Stimulated activated CD4-positive, alpha-beta T cell treated with anti-CD3 and anti-CD28 coated beads, Interleukin-15, amount 100 ng/mL, for 24 hours (primary cell): ENCODE measurements at regions not wholly inside any gene's neighbourhood (a gene's known extent, or its start where the extent isn't known, plus 50 kb on each side); places are given as distances from the start of the nearest gene placed in this dataset.

Source experiments
- DNase-seq: peaks from one replicate; pipeline ENCODE4 v3.0.0-alpha.2; 2020

GRCh38 chr11:98800696-98801095, 220.1 kb upstream of the CNTN5 start:
- no peak for DNase-seq

DNA sequence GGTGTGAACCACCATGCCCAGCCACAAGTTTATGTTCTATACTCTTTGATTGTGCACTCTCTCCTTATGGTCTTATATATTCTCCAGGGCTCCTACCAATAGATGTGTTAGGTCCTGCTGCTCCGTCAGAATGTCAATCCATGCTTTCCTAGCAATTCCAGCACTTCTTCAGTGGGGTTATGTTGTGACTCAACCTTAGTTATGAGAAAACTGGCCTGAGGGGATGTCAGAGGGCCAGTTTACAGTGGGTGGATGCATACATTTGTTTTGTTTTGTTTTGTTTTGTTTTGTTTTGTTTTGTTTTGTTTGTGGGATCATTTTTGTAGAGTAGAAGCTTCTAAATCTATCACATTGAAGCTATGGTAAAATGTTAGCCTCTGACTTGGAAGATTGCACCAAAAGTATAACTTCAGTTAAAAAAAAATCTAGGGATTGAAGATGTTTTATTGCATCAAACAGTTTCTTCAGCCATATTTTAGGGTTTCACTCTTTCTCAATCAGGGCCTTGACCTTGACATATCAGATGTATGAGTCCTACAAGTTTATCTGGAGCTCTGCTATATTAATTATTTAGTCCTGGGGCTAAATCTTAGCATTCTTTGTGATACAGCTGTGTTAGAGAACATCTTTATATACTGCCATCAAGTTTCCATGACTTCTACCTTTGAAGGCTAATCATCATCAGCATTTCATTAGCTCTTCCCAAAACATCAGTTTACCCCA, 191.6 kb upstream of the CNTN5 start:
- no peak for DNase-seq

GRCh38 chr11:98829971-98830370, 190.8 kb upstream of the CNTN5 start:
- no peak for DNase-seq

GRCh38 chr11:98834776-98835175, 186.0 kb upstream of the CNTN5 start:
- no peak for DNase-seq

DNA sequence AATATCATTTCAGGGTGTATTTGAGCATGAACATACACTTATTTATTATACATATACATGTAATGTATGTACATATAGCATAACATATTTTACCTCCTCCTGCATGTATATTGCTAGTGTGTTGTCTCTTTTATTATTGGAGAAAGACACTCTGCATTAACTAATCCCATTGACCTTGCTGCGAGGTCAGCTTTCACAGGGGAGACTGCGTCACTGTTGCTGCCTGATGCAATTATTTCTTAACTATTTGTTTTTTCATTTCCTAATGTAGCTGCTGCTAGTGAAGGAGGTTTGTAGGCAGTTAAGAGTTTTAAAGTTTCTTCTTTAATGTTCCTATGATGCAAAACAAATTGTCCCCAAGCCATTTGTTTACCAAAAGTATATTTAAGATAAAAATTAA, 185.4 kb upstream of the CNTN5 start:
- DNase-seq, result no peak

DNA sequence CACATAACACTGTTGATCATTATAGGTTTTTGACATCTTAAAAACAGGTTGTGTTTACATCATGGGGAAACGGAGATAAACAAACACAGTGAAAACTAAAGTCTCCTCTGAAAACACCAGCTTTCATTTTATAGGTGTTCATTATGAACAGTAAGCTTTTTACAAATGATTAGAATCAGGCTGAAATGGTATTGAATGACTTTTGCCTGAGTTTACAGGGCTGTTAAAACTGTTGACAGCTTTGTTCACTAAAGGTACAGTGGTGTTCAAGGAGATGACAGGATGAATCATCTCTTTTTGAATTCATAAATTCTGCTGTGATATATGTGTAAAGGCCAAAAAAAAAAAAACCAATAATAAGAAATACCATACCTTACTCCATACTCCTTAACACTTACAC, 184.6 kb upstream of the CNTN5 start:
- no peak for DNase-seq

- DNase-seq, result no peak
Measured at GRCh38 chr11:98842187-98842586, 178.6 kb upstream of the CNTN5 start.

- no peak for DNase-seq
Measured at GRCh38 chr11:98862169-98862568, 158.6 kb upstream of the CNTN5 start.

- no peak for DNase-seq
Measured at GRCh38 chr11:98871690-98872089, 149.1 kb upstream of the CNTN5 start.

- DNase-seq, result no peak
Measured at GRCh38 chr11:98874050-98874449, 146.7 kb upstream of the CNTN5 start.

DNA sequence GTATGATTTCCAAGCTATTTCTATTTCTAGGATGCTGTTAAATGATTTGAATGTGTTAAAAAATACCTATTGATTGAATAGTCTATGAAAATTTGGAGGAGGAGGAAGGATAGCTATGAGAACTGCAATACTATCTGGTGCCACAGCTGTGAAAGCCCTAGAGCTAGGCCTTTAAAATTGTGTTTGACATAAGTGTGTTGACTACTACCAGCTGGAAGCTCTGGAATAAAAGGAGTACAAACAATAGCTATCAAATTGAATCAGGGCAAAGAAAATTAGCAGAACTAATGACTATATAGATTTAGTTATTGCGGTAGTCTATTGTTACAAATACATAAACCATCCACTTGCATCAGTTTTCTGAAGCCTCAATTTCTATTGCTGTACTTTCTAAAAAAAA, 124.8 kb upstream of the CNTN5 start:
- no peak for DNase-seq

DNA sequence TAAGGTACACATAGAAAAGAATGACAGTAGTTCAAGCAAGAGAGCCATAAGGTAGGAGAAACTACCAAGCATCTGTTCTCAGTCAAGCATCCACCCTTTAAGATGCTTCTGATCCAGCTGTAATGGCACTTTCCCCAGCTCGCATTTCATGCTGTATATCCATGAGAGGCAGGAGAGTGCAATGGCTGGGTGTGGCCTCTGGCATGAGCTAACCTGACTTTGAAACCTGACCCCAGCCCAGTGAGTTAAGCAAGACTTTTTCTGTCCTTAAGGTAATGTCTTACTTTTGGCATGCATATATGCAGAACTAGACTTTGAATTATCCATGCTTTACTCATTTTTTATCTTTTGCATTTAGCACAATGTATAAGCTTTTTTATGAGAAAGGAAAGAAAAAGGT, 79.8 kb upstream of the CNTN5 start:
- DNase-seq, result no peak

DNA sequence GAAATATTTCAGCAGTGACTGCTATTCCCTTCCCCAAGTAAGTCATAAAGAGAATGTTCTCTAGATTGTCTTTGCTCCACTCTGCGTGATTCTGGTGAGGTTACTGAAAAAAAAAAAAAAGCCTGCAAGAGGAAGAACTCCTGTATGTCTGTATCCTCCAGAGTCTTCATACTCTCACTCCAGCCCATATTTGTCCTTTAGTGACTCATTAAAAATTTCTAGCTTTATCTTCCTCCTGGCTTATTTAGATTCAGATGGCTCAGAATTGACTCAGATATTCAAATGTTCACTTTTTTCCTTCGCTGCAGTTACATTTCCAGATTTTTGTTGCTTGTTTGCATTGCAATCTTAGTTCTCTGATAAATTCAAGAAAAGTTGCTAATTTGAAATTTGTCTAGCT, 76.3 kb upstream of the CNTN5 start:
- no peak for DNase-seq

DNA sequence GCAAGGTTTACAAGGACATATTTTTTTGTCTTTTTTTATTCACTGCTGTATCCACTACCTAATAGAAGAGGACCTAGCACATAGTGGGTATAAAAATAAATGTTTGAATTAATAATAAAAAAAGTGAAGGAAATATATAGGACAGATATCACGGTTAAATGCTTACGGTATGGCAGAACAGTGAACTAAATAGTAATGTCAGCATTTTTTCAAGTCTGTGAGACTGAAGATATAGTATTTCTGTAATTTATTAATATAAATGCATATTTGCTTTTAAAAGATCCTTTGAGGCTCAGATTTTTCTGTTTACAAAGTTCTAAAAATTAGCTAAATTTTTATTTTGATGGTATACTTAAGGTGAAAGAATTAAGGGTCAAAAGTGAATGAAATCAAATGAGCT, 68.6 kb upstream of the CNTN5 start:
- no peak for DNase-seq

- DNase-seq, result no peak
Measured at GRCh38 chr11:98955551-98955950, 65.2 kb upstream of the CNTN5 start.

DNA sequence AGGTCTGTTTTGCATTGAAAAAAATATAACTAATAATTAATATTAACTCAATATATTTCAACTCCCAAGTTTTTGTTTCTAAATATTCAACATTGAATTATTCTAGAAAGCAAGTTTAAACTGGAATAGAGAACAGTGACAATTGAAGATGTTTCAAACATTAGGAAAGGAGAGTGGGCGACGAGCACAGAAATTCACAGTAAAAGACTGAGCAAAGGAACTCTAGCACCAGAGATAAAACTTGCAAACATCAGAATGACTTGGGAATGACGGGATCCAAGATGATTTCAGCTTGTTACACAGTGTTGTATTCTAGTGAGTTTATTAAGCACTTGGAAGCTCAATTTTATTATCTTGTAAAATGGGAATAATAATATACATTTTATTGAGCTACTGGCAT, 56.6 kb upstream of the CNTN5 start:
- DNase-seq, result no peak

- DNase-seq, result no peak
Measured at GRCh38 chr11:98965358-98965757, 55.4 kb upstream of the CNTN5 start.

DNA sequence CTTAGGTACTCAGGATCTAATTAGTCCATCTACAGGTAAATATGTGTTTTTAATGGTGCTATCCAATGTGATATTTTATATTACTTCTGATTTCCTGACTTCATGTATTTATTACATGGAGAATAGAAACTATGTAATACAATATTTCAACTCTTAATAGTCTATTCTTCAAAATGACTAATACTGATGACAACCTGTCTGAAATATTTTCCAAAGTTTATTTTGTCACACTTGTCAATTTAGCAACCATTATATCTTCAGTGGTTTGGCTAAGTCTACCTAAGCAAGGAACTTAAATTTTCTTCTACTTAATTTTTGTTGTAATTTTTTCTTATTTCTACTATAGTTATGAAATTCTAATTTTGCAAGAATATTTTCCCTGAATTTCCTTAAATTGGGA, 55.0 kb upstream of the CNTN5 start:
- no peak for DNase-seq

- no peak for DNase-seq
Measured at GRCh38 chr11:98967005-98967404, 53.7 kb upstream of the CNTN5 start.
